Astrocyte of the cerebellum (primary cell): ENCODE measurements at regions not wholly inside any gene's neighbourhood (a gene's known extent, or its start where the extent isn't known, plus 50 kb on each side); places are given as distances from the start of the nearest gene placed in this dataset.

Experiments
- DNase-seq: peaks from one replicate; pipeline ENCODE4 v3.0.0-alpha.2; 2011; ENCODE audit warnings: low read depth
- H3K4me3 ChIP-seq: 2 replicates; pipeline ENCODE4 v1.5.1; 2011; ENCODE audit warnings: mild to moderate bottlenecking, low read depth, low read length, moderate library complexity
- in situ Hi-C: cut with HindIII; loops from 2 replicates; pipeline ENCODE4 v1.10.0; 2017; ENCODE audit warnings: low sequenced_read_pairs
- TF ChIP-seq, protein P1 (sequence below): IDR thresholded peaks from 2 replicates; pipeline ENCODE4 v1.5.1; 2012; ENCODE audit warnings: low read length, low read depth, moderate library complexity, mild to moderate bottlenecking; ENCODE audit errors: missing control alignments

DNA sequence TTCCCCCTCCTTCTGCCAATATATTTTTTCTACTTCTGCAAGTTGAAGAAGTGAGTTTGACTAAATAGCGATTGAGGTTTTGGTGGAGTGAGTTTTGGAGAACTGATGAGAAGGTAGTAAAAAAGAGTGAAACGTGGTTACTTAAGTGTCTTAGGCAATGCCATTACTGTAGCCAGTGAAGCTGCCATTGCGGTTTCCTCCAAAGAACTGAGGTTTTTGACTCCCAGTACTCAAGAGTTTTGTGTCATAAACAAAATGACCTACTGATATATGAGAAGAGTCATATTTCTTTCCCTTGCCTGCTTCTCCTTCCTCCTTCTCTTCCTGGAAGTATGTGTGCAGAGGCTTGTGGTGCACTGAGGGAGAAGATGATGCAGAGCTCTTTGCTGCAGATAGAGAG is 554.5 kb upstream of the MAP3K7 start:
- in situ Hi-C loops: no loop called here
- no peak for DNase-seq
- no peak overlapping the region for H3K4me3 ChIP-seq
- TF ChIP-seq, protein P1, sequence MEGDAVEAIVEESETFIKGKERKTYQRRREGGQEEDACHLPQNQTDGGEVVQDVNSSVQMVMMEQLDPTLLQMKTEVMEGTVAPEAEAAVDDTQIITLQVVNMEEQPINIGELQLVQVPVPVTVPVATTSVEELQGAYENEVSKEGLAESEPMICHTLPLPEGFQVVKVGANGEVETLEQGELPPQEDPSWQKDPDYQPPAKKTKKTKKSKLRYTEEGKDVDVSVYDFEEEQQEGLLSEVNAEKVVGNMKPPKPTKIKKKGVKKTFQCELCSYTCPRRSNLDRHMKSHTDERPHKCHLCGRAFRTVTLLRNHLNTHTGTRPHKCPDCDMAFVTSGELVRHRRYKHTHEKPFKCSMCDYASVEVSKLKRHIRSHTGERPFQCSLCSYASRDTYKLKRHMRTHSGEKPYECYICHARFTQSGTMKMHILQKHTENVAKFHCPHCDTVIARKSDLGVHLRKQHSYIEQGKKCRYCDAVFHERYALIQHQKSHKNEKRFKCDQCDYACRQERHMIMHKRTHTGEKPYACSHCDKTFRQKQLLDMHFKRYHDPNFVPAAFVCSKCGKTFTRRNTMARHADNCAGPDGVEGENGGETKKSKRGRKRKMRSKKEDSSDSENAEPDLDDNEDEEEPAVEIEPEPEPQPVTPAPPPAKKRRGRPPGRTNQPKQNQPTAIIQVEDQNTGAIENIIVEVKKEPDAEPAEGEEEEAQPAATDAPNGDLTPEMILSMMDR: no peak

DNA sequence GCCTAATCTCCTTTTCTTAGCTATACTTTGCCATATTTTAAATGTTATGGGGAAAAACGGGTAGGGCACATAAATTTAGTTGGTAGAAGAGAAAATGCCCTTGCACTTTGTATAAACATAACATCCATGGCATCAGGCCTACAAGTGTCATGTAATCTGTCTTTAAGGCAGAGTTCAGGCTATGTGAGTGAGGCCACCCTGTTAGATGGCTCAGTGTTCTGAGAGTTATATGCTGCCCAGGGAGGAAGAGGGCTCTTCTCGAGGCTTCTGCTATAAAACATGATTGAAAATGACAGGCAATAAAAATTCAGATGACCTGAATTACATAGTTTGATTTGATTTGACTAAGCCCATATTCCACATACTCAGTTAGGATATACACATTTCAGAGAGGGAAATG is 553.6 kb upstream of the MAP3K7 start:
- no peak for DNase-seq
- in situ Hi-C loops: no loop called here
- no peak overlapping the region for H3K4me3 ChIP-seq
- TF ChIP-seq, protein P1: no peak

DNA sequence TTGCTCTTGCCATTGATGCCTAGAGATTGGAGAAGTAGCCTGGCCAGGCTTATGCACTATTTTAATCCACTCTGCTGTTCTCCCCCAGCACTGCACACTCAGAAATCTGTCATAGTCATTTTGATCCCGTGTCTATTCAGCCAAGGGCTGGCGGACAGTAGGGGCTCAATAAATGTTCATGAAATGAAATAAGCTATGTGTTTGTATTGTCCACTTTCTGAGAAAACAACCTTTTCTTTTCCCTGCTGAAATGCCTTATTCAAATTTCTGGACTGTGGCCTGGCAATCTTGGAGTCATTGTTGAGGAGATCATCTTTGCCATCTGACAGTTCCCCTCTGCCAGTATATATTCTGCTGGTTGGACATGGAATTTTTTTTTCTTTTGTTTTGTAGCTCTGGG is 550.4 kb upstream of the MAP3K7 start:
- no peak overlapping the region for H3K4me3 ChIP-seq
- no peak for DNase-seq
- TF ChIP-seq, protein P1: no peak
- in situ Hi-C loops: no loop called here

DNA sequence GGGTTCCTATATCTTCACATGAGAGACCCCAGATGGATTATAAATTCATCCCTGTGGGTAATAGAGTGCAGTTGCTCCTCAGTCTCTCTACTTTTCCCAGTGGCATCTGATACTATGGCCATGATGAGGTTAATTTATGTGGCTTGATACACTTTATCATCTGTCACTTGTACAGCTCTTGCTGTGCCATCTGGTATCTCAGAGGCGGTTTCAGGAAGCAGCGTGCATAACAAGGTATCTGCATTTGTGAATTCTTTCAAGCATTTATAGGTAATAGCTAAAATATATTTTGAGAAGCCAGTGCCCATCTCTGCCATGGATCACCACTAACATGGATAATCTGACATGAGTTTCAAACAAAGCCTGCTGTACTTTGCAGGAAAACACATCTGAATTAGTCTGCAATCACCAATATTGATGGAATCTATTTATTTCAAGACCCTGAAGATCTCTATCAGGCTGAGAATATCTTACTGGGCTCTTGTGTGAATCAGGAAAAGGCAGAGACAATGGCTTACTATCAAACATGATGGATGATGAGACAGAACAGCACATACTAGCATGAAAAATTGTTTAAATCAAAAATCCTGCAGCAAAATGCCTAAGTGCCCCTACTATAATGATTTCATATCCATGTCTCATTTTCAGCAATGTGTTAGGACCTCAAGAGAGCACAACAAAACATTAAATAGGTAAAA is 548.7 kb upstream of the MAP3K7 start:
- no peak for DNase-seq
- TF ChIP-seq, protein P1: no peak
- in situ Hi-C loops: no loop called here
- no peak overlapping the region for H3K4me3 ChIP-seq

DNA sequence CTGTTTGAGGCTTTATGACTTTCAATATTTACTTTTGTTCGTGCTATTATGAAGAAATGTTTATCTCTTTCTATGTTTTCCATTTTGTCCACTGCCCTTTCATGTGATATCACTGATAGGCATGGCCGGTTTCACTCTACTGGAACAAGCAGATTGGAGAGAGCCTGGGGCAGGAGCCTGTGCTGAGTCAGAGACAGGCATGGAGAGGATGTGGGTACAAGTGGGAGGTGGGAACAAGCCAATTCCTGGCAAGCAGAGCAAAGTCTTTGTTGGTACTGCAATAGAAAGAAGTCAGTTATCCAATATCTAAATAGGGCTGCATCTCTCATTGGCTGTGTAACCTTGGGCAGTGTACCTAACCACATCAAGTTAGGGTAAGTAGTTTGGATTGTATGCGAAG is 545.6 kb upstream of the MAP3K7 start:
- TF ChIP-seq, protein P1: no peak
- DNase-seq: no peak
- H3K4me3 ChIP-seq: no peak overlapping the region
- in situ Hi-C loops: no loop called here

DNA sequence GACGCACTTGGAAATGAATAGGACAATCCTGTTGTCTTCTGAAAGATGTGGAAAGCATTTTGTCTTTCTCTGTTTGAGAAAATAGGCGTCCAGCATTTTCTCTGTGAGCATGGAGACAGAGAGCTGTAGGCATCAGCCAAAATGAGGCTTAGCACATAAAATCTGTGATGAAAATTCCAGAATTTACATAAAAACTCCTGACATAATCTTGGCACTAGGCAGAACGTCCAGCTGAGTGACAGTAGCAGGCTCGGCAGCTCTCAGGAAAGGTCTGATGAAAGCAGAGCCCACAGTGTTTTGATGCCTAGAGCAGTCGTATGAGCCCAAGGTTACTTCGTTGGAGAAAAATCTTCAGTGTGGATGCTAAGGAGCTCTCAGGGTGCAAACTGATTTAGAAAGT is 543.3 kb upstream of the MAP3K7 start:
- DNase-seq: no peak
- TF ChIP-seq, protein P1: no peak
- no peak overlapping the region for H3K4me3 ChIP-seq
- in situ Hi-C loops: no loop called here
